ENCODE measurements at regions not wholly inside any gene's neighbourhood (a gene's known extent, or its start where the extent isn't known, plus 50 kb on each side); places are given as distances from the start of the nearest gene placed in this dataset.

GRCh38 chr3:187843654-187844053 is 98.4 kb upstream of the BCL6 start:
- Histone ChIP-seq H3K9me3 (ENCODE audit: control insufficient read depth, insufficient read depth, low read depth, low read length) (no peaks in the 10 kb centered on the region), H3K27ac (ENCODE audit: extremely low read depth, low read depth, low read length) (no peak overlapping the region), H3K36me3 (ENCODE audit: control insufficient read depth in 2 of 2, insufficient read depth in 1 of 2, low read length in 2 of 2) (no peaks in the 10 kb centered on the region), H3K4me3 (ENCODE audit: low read depth, low read length) (no peak overlapping the region), H3K4me1 (ENCODE audit: control insufficient read depth, insufficient read depth, low read length) (no peaks in the 10 kb centered on the region)
- ChIA-PET POLR2A (no interaction called here), CTCF (interaction anchor here (0.7 kb wide), 1 partner anchor 14 kb away, joined by 3 read pairs; no protein-coding TSS in a partner anchor)
- no peak for TF ChIP-seq ZNF433 (tag by site-specific recombination; IDR thresholded peaks at IDR 0.05; ENCODE audit: low read depth)
- no peak for TF ChIP-seq ZNF394 (tag by site-specific recombination; IDR thresholded peaks at IDR 0.05; ENCODE audit: borderline replicate concordance)
- no peak for TF ChIP-seq SCRT2 (tag by site-specific recombination; IDR thresholded peaks at IDR 0.05)
- TF ChIP-seq KLF8 (tag by site-specific recombination; IDR thresholded peaks at IDR 0.05), result no peak
- TF ChIP-seq ZNF670 (tag by site-specific recombination; IDR thresholded peaks at IDR 0.05; ENCODE audit: low read depth), result no peak
- no peak for TF ChIP-seq ZNF747 (tag by site-specific recombination; IDR thresholded peaks at IDR 0.05)
- TF ChIP-seq ZNF544 (tag by site-specific recombination; IDR thresholded peaks at IDR 0.05), result no peak
- TF ChIP-seq CTCF (tag by site-specific recombination; IDR thresholded peaks at IDR 0.05), result no peak
- no peak for TF ChIP-seq ATF2 (tag by site-specific recombination; IDR thresholded peaks at IDR 0.05; ENCODE audit: low read depth)
- no peak for TF ChIP-seq ZNF777 (tag by site-specific recombination; IDR thresholded peaks at IDR 0.05; ENCODE audit: borderline replicate concordance)
- TF ChIP-seq PRDM1 (tag by site-specific recombination; IDR thresholded peaks at IDR 0.05), result no peak
- no peak for TF ChIP-seq ZNF624 (tag by site-specific recombination; IDR thresholded peaks at IDR 0.05)
- TF ChIP-seq ZNF404 (tag by site-specific recombination; IDR thresholded peaks at IDR 0.05), result no peak
- TF ChIP-seq ZBTB44 (tag by site-specific recombination; IDR thresholded peaks at IDR 0.05), result no peak

- H3K9me3 ChIP-seq (ENCODE audit: control insufficient read depth, insufficient read depth, low read depth, low read length), result no peaks in the 10 kb centered on the region
- no peak for TF ChIP-seq ZNF175 (tag by site-specific recombination; IDR thresholded peaks at IDR 0.05)
- TF ChIP-seq REST (tag by site-specific recombination; IDR thresholded peaks at IDR 0.05), result peak; percentile 43; the same call in 1 of the 2 replicates
- TF ChIP-seq ZNF610 (tag by site-specific recombination; IDR thresholded peaks at IDR 0.05; ENCODE audit: borderline replicate concordance), result no peak
- no peak for TF ChIP-seq ZFP69B (tag by site-specific recombination; IDR thresholded peaks at IDR 0.05)
- POLR2A ChIA-PET, result no interaction called here
- H3K4me1 ChIP-seq (ENCODE audit: control insufficient read depth, insufficient read depth, low read length), result no peaks in the 10 kb centered on the region
- CTCF ChIA-PET, result interaction anchor here (0.7 kb wide), 1 partner anchor 1110 kb away, joined by 3 read pairs; no protein-coding TSS in a partner anchor
- no peak overlapping the region for H3K4me3 ChIP-seq (ENCODE audit: low read depth, low read length)
- no peak overlapping the region for H3K27ac ChIP-seq (ENCODE audit: extremely low read depth, low read depth, low read length)
- H3K36me3 ChIP-seq (ENCODE audit: control insufficient read depth in 2 of 2, insufficient read depth in 1 of 2, low read length in 2 of 2), result no peaks in the 10 kb centered on the region
These were observed 99.4 kb upstream of the BCL6 start for GRCh38 chr3:187844708-187845107.

All from HEK293 (cell line).